ENCODE measurements at regions not wholly inside any gene's neighbourhood (a gene's known extent, or its start where the extent isn't known, plus 50 kb on each side); places are given as distances from the start of the nearest gene placed in this dataset.
"Not testable (repeated sequence)": the region's sequence is repeated elsewhere in the genome, so short reads cannot be mapped to it uniquely, and the experiment has no call there.

DNA sequence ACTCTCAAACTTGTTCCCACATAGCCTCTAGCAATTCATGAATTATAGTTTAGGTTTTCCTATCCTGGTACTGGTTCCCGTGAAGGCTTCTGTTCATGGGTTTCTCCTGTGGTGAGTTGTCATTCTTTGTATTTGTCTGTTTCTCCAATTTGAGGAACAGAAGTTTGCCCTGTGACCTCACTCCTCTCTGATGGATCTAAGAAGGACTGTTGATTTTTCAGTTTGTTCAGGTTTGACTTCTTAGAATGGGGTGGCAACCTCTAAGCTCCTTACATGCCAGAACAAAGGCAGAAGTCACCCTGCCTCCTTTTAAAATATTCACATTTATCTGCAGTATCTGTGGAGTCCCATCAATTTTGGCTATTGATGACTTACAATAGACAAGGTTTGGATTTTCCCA is 354.0 kb downstream of the SPRY2 start:
- no peak for DNase-seq (ENCODE audit: low read depth in 2 of 2)

DNA sequence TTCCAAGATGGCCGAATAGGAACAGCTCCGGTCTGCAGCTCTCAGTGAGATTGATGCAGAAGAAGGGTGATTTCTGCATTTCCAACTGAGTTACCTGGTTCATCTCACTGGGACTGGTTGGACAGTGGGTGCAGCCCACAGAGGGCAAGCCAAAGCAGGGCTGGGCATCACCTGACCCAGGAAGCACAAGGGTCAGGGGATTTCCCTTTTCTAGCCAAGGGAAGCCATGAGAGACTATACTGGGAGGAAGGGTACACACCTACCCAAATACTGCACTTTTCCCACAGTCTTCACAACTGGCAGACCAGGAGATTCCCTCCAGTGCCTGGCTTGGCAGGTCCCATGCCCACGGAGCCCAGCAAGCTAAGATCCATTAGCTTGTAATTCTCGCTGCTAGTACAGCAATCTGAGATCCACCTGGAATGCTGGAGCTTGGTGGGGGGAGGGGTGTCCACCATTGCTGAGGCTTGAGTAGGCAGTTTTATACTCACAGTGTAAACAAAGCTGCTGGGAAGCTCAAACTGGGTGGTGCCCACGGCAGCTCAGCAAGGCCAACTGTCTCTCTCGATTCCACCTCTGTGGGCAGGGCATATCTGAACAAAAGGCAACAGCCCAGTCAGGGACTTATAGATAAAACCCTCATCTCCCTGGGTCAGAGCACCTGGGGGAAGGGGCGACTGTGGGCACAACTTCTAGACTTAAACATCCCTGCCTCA is 365.8 kb downstream of the SPRY2 start:
- not testable (repeated sequence) for DNase-seq (ENCODE audit: low read depth in 2 of 2)

- no peak for DNase-seq (ENCODE audit: low read depth in 2 of 2)
Observed at GRCh38 chr13:79973533-79973963, 367.4 kb downstream of the SPRY2 start.

- no peak for DNase-seq (ENCODE audit: low read depth in 2 of 2)
Observed at GRCh38 chr13:79972066-79972569, 368.8 kb downstream of the SPRY2 start.

DNA sequence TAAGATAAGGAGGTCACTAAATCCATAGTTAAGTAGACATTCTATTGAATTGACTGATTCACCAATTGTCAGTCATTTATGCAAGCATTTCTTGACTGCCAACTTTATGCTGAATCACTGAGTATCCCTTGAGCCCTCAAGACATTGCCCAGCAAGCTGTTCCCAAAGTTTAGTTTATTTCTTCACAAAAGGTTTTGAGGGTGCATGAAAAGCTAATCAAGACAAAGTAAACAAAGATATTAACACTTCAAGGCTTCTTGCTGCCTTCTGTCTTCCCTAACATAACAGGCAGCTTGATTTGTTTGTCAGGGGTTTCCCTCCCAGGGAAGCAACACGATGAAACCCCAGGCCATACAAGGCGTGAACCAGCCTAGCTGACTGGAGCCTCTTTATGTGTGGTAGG is 374.4 kb downstream of the SPRY2 start:
- DNase-seq (ENCODE audit: low read depth in 2 of 2) = no peak

DNA sequence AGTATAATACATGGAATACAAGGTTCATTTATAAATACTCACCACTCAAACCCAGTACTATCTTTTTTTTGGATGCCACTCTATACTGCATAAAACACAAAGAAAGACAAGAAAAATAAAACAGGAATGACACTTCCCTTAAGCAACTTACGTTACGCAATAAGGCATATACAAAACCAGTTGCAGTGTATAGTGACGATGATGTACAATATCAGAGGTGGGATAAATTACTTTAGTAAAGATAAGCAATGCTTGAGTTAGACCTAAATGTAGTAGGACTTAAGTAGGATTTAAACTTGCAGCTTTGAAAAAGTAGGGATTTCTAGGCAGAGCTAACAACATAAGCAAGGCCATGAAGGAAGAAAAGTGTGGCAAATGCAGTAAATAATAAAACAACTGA is 374.9 kb downstream of the SPRY2 start:
- DNase-seq (ENCODE audit: low read depth in 2 of 2) = no peak

GRCh38 chr13:79946556-79946955 is 394.4 kb downstream of the SPRY2 start:
- DNase-seq (ENCODE audit: low read depth in 2 of 2) = no peak

DNA sequence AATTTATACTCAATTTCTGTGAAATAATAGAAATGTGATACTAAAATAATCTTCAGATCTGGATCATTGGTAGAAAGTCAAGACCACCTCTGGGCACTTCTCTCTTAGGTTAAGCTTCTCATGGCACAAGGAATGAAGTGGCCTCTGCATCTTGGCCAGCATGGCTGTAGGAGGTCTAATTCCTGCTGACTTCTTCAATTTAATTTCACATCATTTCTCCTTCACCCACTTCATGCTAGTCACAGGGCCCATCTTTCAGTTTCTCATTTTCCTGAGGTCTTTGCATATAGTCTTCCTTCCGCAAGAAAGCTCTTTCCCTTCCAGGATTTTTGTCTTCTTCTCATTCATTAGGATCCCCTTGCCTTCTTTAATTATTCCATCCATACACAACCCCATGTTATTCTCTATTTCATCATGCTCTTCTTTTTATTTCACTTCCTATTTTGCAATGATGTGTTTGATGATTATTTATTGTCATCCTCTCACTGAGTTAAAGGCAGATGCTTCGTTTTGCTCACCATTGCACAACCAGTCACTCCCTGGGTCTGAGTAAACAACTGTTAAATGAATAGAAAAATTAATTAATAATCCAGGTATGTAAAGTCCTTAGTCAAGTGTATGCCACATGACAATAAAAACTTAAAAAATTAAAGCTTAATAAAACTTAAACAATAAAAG is 397.4 kb downstream of the SPRY2 start:
- no peak for DNase-seq (ENCODE audit: low read depth in 2 of 2)

DNA sequence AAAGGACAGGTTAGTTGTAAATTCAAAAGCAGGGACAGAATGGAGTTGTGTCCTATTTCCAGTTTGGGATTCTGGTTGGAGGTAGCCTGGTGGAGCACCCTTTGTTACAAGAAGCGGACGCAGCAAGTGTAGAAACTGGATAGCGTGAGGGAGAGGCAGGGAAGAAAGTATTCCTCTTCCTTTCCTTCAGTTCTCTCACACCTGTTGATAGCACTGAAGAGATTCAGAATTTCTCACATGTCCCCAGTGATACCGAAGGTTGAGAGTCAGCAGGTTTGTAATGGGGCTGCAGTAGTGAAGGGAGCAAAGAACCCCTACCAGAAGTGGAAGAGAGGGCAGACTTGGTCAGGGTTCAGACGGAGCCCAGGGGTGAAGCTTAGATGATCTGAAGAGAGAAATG is 399.2 kb downstream of the SPRY2 start:
- DNase-seq (ENCODE audit: low read depth in 2 of 2) = no peak

DNA sequence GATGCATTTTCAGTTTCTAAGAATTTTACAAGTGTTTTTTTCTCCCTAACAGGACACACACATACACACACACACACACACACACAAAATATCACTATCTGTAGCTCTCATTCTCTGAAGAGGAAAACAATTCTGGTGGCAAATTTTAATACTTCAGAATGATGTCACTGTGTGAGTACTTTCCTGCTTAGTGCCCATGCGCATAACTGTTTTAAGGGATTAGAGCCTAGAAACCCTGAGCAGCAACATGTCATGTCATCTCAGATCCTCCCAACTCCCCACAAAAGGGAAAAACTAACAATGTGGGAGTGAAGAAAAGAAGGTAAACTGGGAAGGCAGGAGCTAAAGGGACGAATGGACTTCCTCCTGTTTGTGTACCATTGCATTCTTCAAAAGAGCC is 401.2 kb downstream of the SPRY2 start:
- DNase-seq (ENCODE audit: low read depth in 2 of 2) = no peak

GRCh38 chr13:79937771-79938216 is 403.1 kb downstream of the SPRY2 start:
- DNase-seq (ENCODE audit: low read depth in 2 of 2) = no peak

- no peak for DNase-seq (ENCODE audit: low read depth in 2 of 2)
Observed at GRCh38 chr13:79937311-79937710, 403.6 kb downstream of the SPRY2 start.

- DNase-seq (ENCODE audit: low read depth in 2 of 2) = no peak
Observed at GRCh38 chr13:79936368-79937136, 404.4 kb downstream of the SPRY2 start.

DNA sequence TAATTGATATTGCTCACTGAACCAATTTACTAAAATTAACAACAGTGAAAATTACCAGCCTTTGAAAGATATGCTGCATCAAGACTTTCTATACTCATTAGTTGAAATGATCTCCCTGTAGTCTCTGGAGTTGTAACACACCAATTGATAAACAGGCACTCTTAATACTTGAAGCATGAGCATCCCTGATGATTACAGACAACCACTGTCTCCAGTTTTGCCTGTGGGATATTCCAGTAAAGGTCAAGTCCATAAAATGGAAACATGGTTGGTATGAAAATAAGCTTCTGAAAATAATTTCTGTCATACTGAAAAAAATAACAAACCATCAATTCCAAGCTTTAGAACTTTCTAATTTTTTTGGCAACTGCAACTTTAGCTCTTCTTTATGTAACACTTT is 405.8 kb downstream of the SPRY2 start:
- no peak for DNase-seq (ENCODE audit: low read depth in 2 of 2)

- no peak for DNase-seq (ENCODE audit: low read depth in 2 of 2)
Observed at GRCh38 chr13:79933389-79933788, 407.5 kb downstream of the SPRY2 start.

DNA sequence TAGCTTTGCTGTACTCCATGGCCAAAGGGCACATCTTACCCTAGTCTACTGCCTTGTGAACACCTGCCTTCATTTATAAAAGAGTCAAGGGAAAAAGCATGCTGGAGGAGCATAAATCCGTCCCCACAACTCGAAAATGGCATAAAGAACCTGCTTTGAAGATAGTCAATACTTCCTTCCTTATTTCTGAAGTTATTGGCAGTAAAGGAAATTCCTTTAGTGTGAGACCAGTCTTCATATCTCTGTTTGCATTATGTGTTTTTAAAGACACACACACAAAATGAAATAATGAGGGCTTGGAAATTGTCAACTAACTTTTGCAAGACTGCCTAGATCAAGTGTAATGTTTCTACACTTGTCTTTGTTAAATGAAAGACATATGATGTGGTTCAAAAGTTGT is 408.4 kb downstream of the SPRY2 start:
- DNase-seq (ENCODE audit: low read depth in 2 of 2) = no peak

GRCh38 chr13:79923973-79924556 is 416.9 kb downstream of the SPRY2 start:
- not testable (repeated sequence) for DNase-seq (ENCODE audit: low read depth in 2 of 2)

DNA sequence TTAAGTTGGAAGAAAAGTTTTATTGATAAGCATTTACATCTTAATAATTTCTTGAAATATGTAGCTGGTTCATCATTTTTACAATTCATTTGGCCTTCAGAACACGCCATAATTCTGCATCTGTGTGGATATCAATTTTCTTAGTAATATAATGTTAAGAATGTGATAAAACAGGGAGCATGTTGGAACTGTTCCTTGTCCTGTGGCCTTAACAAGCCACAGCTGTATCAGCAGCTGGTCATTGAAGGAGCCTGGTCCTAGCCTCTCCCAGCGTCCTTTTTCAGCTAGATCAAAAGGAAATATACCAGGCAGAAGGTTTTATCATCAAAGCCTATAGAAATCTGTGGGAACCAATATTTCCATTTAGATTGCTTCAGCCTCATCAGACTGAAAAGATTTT is 421.8 kb downstream of the SPRY2 start:
- DNase-seq (ENCODE audit: low read depth in 2 of 2) = no peak

- DNase-seq (ENCODE audit: low read depth in 2 of 2) = no peak
Observed at GRCh38 chr13:79918620-79919019, 422.3 kb downstream of the SPRY2 start.

GRCh38 chr13:79917628-79918027 is 423.3 kb downstream of the SPRY2 start:
- DNase-seq (ENCODE audit: low read depth in 2 of 2) = no peak

DNA sequence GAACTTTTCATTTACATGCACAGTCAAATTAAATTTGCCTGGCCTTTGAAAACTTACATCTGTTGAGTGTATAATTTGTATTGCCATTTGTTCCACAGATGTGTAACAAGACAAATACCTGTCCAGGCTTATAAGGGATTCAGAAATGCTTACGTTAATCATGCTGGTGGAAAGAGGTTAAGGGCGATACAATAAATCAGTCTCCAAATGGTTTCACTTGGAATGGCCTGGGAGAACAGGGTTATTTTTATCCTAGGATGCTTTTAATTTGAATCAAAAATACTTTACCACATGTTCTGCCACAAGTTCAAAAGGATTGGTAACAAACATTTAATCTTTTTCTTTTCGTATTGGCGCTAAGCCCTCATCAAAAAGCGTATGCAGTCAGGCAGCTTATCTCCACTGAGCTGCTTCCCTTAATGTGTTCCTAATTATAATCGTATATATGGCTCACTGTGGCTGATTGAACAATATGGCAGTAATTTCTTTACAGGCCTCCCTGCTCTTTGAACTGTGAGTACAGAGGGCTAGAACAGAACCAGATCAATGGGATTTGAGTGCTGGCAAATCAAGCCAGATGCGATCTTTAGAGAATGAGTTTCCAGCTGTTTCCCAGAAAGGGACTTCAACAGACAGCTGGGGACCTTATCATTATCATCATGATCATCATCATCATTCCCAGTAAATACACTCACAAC is 425.7 kb downstream of the SPRY2 start:
- no peak for DNase-seq (ENCODE audit: low read depth in 2 of 2)

Measured in stimulated activated CD8-positive, alpha-beta memory T cell treated with anti-CD3 and anti-CD28 coated beads, Interleukin-7, amount 100 ng/mL, for 4 hours (primary cell).